ENCODE measurements at regions not wholly inside any gene's neighbourhood (a gene's known extent, or its start where the extent isn't known, plus 50 kb on each side); places are given as distances from the start of the nearest gene placed in this dataset.

GRCh38 chr17:12538003-12538402 lies 127.7 kb upstream of the MYOCD start:
- H3K27ac Mint-ChIP-seq = no peak overlapping the region
- no peak for DNase-seq (ENCODE audit: low spot score in 2 of 2)
- ATAC-seq = no peak
- H3K9me3 Mint-ChIP-seq = peaks cover 11% of the 10 kb centered on the region
- no peaks in the 10 kb centered on the region for H3K36me3 Mint-ChIP-seq
- no peak overlapping the region for H3K4me3 Mint-ChIP-seq
- H3K4me1 Mint-ChIP-seq = no peaks in the 10 kb centered on the region

GRCh38 chr17:12545877-12546513 lies 119.7 kb upstream of the MYOCD start:
- ATAC-seq = peak; percentile 28

GRCh38 chr17:12546983-12547382 lies 118.7 kb upstream of the MYOCD start:
- Mint-ChIP-seq H3K4me3 (no peak overlapping the region), H3K27ac (no peak overlapping the region), H3K36me3 (no peaks in the 10 kb centered on the region)

More at GRCh38 chr17:12545877-12546513, 119.7 kb upstream of the MYOCD start:
- Mint-ChIP-seq H3K4me1 (no peaks in the 10 kb centered on the region), H3K9me3 (peaks cover 2% of the 10 kb centered on the region), H3K4me3 (no peak overlapping the region), H3K36me3 (no peaks in the 10 kb centered on the region), H3K27ac (no peak overlapping the region)
- DNase-seq (ENCODE audit: low spot score in 2 of 2) = no peak

GRCh38 chr17:12547831-12548230 lies 117.9 kb upstream of the MYOCD start:
- Mint-ChIP-seq H3K4me1 (no peaks in the 10 kb centered on the region), H3K4me3 (no peak overlapping the region), H3K27ac (no peak overlapping the region), H3K36me3 (no peaks in the 10 kb centered on the region), H3K9me3 (peaks cover 4% of the 10 kb centered on the region)
- DNase-seq (ENCODE audit: low spot score in 2 of 2) = no peak
- no peak for ATAC-seq

More at GRCh38 chr17:12546983-12547382, 118.7 kb upstream of the MYOCD start:
- Mint-ChIP-seq H3K4me1 (no peaks in the 10 kb centered on the region), H3K9me3 (peaks cover 4% of the 10 kb centered on the region)
- ATAC-seq (no peak), DNase-seq (ENCODE audit: low spot score in 2 of 2) (no peak)

GRCh38 chr17:12548558-12548957 lies 117.1 kb upstream of the MYOCD start:
- no peak for DNase-seq (ENCODE audit: low spot score in 2 of 2)

GRCh38 chr17:12549499-12550041 lies 116.1 kb upstream of the MYOCD start:
- H3K4me3 Mint-ChIP-seq = no peak overlapping the region
- DNase-seq (ENCODE audit: low spot score in 2 of 2) (no peak), ATAC-seq (no peak)
- H3K9me3 Mint-ChIP-seq = peaks cover 4% of the 10 kb centered on the region
- H3K27ac Mint-ChIP-seq = no peak overlapping the region
- H3K36me3 Mint-ChIP-seq = no peaks in the 10 kb centered on the region
- no peaks in the 10 kb centered on the region for H3K4me1 Mint-ChIP-seq

More at GRCh38 chr17:12548558-12548957, 117.1 kb upstream of the MYOCD start:
- H3K4me1 Mint-ChIP-seq = no peaks in the 10 kb centered on the region
- no peak for ATAC-seq
- no peaks in the 10 kb centered on the region for H3K36me3 Mint-ChIP-seq
- peaks cover 4% of the 10 kb centered on the region for H3K9me3 Mint-ChIP-seq
- no peak overlapping the region for H3K27ac Mint-ChIP-seq
- no peak overlapping the region for H3K4me3 Mint-ChIP-seq

GRCh38 chr17:12553625-12554024 lies 112.1 kb upstream of the MYOCD start:
- no peaks in the 10 kb centered on the region for H3K36me3 Mint-ChIP-seq
- no peak overlapping the region for H3K4me3 Mint-ChIP-seq
- H3K27ac Mint-ChIP-seq = no peak overlapping the region
- DNase-seq (ENCODE audit: low spot score in 2 of 2) = no peak
- no peaks in the 10 kb centered on the region for H3K4me1 Mint-ChIP-seq
- peaks cover 4% of the 10 kb centered on the region for H3K9me3 Mint-ChIP-seq
- no peak for ATAC-seq

- Mint-ChIP-seq H3K9me3 (peaks cover 4% of the 10 kb centered on the region), H3K4me1 (no peaks in the 10 kb centered on the region), H3K4me3 (no peak overlapping the region), H3K27ac (no peak overlapping the region), H3K36me3 (no peaks in the 10 kb centered on the region)
- DNase-seq (ENCODE audit: low spot score in 2 of 2) (no peak), ATAC-seq (no peak)
Measured at GRCh38 chr17:12554251-12554650, 111.4 kb upstream of the MYOCD start.

GRCh38 chr17:12566291-12566690 lies 99.4 kb upstream of the MYOCD start:
- no peaks in the 10 kb centered on the region for H3K36me3 Mint-ChIP-seq
- ATAC-seq = no peak
- no peak for DNase-seq (ENCODE audit: low spot score in 2 of 2)
- H3K9me3 Mint-ChIP-seq = peaks cover 4% of the 10 kb centered on the region
- H3K4me3 Mint-ChIP-seq = no peak overlapping the region
- no peak overlapping the region for H3K27ac Mint-ChIP-seq
- no peaks in the 10 kb centered on the region for H3K4me1 Mint-ChIP-seq

- no peak overlapping the region for H3K27ac Mint-ChIP-seq
- H3K4me1 Mint-ChIP-seq = no peaks in the 10 kb centered on the region
- ATAC-seq (no peak), DNase-seq (ENCODE audit: low spot score in 2 of 2) (no peak)
- H3K4me3 Mint-ChIP-seq = no peak overlapping the region
- H3K36me3 Mint-ChIP-seq = no peaks in the 10 kb centered on the region
- peaks cover 9% of the 10 kb centered on the region for H3K9me3 Mint-ChIP-seq
Measured at GRCh38 chr17:12567077-12568053, 98.3 kb upstream of the MYOCD start.

GRCh38 chr17:12568358-12569251 lies 97.1 kb upstream of the MYOCD start:
- no peaks in the 10 kb centered on the region for H3K4me1 Mint-ChIP-seq
- no peaks in the 10 kb centered on the region for H3K36me3 Mint-ChIP-seq
- DNase-seq (ENCODE audit: low spot score in 2 of 2) (no peak), ATAC-seq (no peak)
- H3K4me3 Mint-ChIP-seq = no peak overlapping the region
- peaks cover 9% of the 10 kb centered on the region for H3K9me3 Mint-ChIP-seq
- no peak overlapping the region for H3K27ac Mint-ChIP-seq

- Mint-ChIP-seq H3K9me3 (peaks cover 7% of the 10 kb centered on the region), H3K4me1 (no peaks in the 10 kb centered on the region), H3K36me3 (no peaks in the 10 kb centered on the region), H3K4me3 (no peak overlapping the region), H3K27ac (no peak overlapping the region)
- ATAC-seq (no peak), DNase-seq (ENCODE audit: low spot score in 2 of 2) (no peak)
Measured at GRCh38 chr17:12571606-12572005, 94.1 kb upstream of the MYOCD start.

- DNase-seq (ENCODE audit: low spot score in 2 of 2) (no peak), ATAC-seq (no peak)
- Mint-ChIP-seq H3K9me3 (peaks cover 10% of the 10 kb centered on the region), H3K36me3 (no peaks in the 10 kb centered on the region), H3K4me3 (no peak overlapping the region), H3K4me1 (no peaks in the 10 kb centered on the region), H3K27ac (no peak overlapping the region)
Measured at GRCh38 chr17:12574525-12574924, 91.2 kb upstream of the MYOCD start.

GRCh38 chr17:12575641-12576040 lies 90.0 kb upstream of the MYOCD start:
- H3K4me1 Mint-ChIP-seq = no peaks in the 10 kb centered on the region
- ATAC-seq (no peak), DNase-seq (ENCODE audit: low spot score in 2 of 2) (no peak)
- no peaks in the 10 kb centered on the region for H3K36me3 Mint-ChIP-seq
- no peak overlapping the region for H3K4me3 Mint-ChIP-seq
- peaks cover 7% of the 10 kb centered on the region for H3K9me3 Mint-ChIP-seq
- no peak overlapping the region for H3K27ac Mint-ChIP-seq

GRCh38 chr17:12579288-12579687 lies 86.4 kb upstream of the MYOCD start:
- Mint-ChIP-seq H3K4me1 (no peaks in the 10 kb centered on the region), H3K9me3 (peaks cover 3% of the 10 kb centered on the region), H3K36me3 (no peaks in the 10 kb centered on the region), H3K27ac (no peak overlapping the region), H3K4me3 (no peak overlapping the region)
- ATAC-seq = no peak
- DNase-seq (ENCODE audit: low spot score in 2 of 2) = no peak

Data from stimulated activated effector memory CD8-positive, alpha-beta T cell treated with anti-CD3 and anti-CD28 coated beads, Interleukin-12 subunit alpha, Interleukin-12 subunit beta, amount 100 ng/mL, for 72 hours (primary cell).